ENCODE measurements at regions not wholly inside any gene's neighbourhood (a gene's known extent, or its start where the extent isn't known, plus 50 kb on each side); places are given as distances from the start of the nearest gene placed in this dataset.

- no peak for DNase-seq (ENCODE audit: low read depth in 2 of 2)
These were observed 241.4 kb downstream of the EDEM1 start for GRCh38 chr3:5428607-5429516.

DNA sequence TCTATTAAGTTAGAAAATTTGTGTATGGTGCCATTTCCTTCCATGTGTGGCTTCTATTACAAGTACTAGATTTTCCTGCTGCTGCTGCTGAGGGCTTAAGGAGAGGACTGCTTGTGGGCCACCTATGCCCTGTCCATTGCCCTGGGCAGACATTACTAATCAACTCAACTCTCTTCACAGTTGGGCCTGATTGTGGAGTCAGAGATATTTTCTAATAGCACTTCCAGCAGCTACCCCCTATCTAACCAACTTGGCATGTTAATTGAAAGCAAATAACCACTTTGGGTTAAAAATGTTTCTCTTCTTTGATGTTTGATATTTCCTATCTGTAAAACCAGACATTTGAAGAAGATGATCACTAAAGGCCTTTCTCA, 242.0 kb downstream of the EDEM1 start:
- DNase-seq (ENCODE audit: low read depth in 2 of 2): no peak

DNA sequence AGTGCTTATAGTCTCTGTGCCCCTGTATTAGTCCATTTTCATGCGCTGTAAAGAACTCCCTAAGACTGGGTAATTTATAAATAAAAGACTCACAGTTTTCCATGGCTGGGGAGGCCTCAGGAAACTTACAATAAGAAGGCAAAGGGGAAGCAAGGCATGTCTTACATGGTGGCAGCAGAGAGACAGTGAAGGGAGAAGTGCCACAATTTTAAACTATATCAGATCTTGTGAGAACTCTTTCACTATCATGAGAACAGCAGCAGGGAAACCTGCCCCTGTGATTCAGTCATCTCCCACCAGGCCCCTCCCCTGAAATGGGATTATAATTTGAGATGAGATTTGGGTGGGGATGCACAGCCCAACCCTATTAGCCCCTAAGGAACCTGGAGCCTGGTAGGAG, 243.2 kb downstream of the EDEM1 start:
- no peak for DNase-seq (ENCODE audit: low read depth in 2 of 2)

- no peak for DNase-seq (ENCODE audit: low read depth in 2 of 2)
These were observed 243.6 kb downstream of the EDEM1 start for GRCh38 chr3:5431146-5431545.

GRCh38 chr3:5431811-5432378, 244.4 kb downstream of the EDEM1 start:
- DNase-seq (ENCODE audit: low read depth in 2 of 2): no peak

DNA sequence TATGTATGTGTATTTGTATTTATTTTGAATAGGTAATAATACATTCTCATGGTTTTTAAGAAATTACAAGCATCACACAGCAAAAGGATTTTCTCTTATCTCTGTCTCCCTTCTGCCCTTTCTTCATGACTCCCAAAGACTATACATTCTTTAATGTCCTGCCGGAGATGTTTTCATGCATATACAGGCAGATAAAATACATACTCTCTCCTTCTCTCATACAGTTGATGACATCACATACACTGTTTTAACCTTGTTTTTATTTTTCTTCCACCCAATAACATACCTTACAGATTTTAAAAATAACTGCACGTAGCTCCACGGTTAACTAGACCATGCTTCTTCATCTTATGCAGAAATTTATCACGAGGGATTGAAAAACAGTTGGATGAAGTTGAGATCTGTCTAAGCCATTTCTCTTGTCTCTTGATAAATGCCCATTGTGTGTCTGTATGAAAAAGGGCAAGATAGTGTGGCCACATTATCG, 249.8 kb downstream of the EDEM1 start:
- no peak for DNase-seq (ENCODE audit: low read depth in 2 of 2)

DNA sequence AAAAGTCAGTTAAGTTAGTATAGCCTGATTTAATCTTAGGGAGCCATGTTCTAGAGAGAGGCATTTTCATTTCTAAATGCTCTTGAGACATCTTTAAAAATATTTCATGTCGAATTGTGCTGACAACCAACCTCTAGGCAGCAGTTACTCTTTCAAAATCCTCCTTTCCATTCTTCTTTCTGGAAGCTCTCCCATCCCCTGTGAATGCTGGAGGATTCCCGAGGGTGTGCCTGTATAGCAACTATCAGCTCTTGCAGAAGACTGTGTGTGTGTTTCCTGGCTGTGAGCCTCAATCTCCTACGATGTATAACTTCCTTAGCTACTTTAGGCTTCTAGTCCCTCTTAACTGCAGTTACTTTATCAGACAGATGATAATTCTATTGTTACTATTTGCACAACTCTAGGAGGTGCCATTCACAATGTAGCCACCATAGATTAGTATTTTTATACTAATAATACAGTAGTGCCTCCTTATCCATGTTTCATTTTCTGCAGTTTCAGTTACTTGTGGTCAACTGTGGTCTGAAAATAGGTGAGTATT, 250.3 kb downstream of the EDEM1 start:
- DNase-seq (ENCODE audit: low read depth in 2 of 2): no peak

- DNase-seq (ENCODE audit: low read depth in 2 of 2): no peak
These were observed 253.9 kb downstream of the EDEM1 start for GRCh38 chr3:5441401-5441800.

- no peak for DNase-seq (ENCODE audit: low read depth in 2 of 2)
These were observed 254.7 kb downstream of the EDEM1 start for GRCh38 chr3:5442106-5442785.

- DNase-seq (ENCODE audit: low read depth in 2 of 2): no peak
These were observed 255.3 kb downstream of the EDEM1 start for GRCh38 chr3:5442786-5443138.

DNA sequence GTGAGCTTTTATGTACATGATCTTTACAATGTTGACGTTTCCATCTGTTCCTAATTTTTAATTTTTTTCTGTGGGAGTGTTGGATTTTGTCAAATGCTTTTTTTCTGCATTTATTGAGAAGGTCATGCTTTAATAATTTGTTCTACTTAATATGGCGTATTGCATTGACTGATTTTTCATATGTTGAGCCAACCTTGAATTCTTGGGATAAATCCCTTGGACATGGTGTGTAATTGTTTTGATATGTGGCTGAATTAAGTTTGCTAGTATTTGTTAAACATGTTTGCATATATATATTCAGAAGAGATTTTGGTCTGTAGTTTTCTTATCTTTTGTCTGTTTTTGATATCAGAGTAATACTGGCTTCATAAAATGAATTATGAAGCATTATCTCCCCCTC, 256.7 kb downstream of the EDEM1 start:
- no peak for DNase-seq (ENCODE audit: low read depth in 2 of 2)

DNA sequence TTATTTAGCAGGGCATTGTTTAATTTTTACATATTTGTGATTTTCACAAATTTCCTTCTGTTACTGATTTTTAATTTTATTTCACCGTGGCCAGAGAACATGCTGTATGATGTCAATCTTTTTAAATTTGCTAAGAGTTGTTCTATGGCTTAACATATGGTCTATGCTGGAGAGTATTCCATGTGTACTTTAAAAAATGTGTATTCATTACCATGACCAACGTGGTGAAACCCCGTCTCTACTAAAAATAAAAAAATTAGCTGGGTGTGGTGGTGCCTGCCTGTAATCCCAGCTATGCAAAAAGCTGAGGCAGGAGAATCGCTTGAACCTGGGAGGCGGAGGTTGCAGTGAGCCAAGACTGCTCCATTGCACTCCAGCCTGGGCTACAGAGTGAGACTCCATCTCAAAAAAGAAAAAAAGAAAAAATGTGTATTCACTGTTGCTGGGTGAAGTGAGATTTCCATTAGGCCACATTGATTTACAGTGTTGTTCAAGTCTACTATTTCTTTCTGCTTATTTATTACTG, 258.2 kb downstream of the EDEM1 start:
- DNase-seq (ENCODE audit: low read depth in 2 of 2): no peak

GRCh38 chr3:5448246-5448645, 260.7 kb downstream of the EDEM1 start:
- DNase-seq (ENCODE audit: low read depth in 2 of 2): no peak

GRCh38 chr3:5448816-5449215, 261.3 kb downstream of the EDEM1 start:
- no peak for DNase-seq (ENCODE audit: low read depth in 2 of 2)

DNA sequence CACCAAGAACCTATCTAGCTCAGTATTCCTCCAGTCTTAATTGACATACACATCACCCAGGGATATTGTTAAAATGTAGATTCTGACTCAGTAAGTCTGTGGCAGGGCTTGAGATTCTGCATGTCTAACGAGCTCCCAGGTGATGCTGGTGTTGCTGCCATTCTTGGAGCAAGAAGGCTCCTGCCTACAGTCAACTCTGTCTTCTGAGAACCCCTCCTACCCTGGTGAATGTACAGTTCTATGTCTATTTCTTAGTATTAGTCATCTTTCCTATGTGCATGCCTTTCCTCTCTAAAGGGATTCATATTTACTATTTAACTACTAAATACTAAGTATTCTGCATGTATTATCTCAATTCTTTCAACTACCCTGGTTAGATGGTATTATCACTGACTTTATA, 268.7 kb downstream of the EDEM1 start:
- no peak for DNase-seq (ENCODE audit: low read depth in 2 of 2)

DNA sequence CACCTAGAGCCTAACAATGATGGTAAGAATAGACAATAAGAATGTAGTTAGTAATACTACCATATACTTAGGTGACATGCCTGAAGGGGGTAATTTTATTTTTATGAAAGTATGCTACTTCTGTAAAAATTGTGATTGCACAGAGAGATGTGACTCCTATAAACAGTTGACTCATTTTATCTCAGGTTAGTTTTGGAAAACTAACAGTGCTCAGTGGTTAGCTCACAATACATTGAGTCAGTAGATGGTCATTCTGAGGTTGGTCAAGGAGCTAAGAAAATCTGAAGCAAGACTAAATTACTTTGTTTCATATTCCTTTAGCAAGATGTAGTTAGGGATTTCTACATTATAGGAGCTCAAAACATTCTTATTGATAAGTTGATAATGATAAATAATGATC, 271.0 kb downstream of the EDEM1 start:
- no peak for DNase-seq (ENCODE audit: low read depth in 2 of 2)

- DNase-seq (ENCODE audit: low read depth in 2 of 2): no peak
These were observed 274.6 kb downstream of the EDEM1 start for GRCh38 chr3:5462086-5462485.

DNA sequence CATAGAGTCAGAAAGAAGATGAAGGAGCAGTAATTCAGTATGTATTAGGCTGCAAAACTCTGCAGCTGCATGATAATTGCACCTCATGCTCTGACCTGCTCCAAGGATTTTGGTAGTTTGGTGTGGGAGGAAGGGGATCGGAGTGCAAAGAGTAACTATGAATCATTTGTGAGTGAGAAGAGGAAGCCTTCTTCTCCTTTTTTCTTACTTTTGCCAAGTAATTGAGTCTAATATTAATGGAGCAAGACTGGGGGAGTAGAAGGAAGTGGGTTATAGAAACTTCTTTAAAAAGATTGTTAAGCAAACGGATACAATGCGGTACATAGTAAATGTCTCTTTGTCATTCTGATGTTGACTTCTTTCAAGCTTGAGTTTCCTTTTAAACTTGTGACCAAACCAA, 276.5 kb downstream of the EDEM1 start:
- no peak for DNase-seq (ENCODE audit: low read depth in 2 of 2)

DNA sequence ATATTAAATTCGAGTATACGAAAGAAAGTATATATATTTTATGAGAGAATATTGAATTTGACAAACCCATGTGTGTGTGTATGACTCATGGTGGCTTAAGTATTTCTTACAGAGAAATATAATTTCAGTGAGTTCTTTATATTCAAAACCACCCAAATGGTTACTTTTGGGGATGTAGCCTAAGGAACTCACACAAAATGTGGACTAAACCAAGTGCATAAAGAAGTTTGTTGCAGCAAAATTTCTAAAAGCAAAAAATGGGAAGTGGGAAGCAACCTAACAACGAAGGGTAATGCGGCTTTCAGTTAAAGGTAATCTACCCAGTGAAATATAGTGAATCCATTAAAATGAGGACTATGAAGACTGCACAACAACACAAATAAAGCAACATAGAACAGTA, 277.1 kb downstream of the EDEM1 start:
- DNase-seq (ENCODE audit: low read depth in 2 of 2): no peak

- no peak for DNase-seq (ENCODE audit: low read depth in 2 of 2)
These were observed 277.7 kb downstream of the EDEM1 start for GRCh38 chr3:5465183-5465582.

DNA sequence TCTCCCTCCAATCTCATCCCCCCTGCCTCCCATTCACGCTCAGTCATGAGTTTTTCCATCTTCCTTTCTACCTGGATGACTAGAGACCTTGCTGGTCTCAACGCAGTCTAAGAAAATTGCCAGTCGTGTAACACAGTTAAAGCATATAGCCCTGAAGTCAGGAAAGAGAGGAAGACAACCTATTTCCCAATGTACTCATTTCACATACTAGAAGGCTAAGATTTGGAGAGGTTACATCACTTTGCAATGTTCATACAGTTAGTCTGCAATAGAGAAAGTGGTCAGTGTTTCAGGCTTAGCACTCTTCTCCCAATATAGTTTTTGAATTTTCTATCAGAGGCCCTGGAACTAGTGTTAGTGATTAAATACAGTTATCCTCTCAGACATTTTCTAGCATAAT, 278.6 kb downstream of the EDEM1 start:
- no peak for DNase-seq (ENCODE audit: low read depth in 2 of 2)

GRCh38 chr3:5466717-5467116, 279.2 kb downstream of the EDEM1 start:
- no peak for DNase-seq (ENCODE audit: low read depth in 2 of 2)
